Cerebellar cortex (tissue), 1 donor: ENCODE measurements at regions not wholly inside any gene's neighbourhood (a gene's known extent, or its start where the extent isn't known, plus 50 kb on each side); places are given as distances from the start of the nearest gene placed in this dataset.
"Not testable (repeated sequence)": the region's sequence is repeated elsewhere in the genome, so short reads cannot be mapped to it uniquely, and the experiment has no call there.

Experiments
- DNase-seq: peaks from one replicate; pipeline ENCODE4 v3.0.0-alpha.2; 2015; ENCODE audit warnings: low spot score

DNA sequence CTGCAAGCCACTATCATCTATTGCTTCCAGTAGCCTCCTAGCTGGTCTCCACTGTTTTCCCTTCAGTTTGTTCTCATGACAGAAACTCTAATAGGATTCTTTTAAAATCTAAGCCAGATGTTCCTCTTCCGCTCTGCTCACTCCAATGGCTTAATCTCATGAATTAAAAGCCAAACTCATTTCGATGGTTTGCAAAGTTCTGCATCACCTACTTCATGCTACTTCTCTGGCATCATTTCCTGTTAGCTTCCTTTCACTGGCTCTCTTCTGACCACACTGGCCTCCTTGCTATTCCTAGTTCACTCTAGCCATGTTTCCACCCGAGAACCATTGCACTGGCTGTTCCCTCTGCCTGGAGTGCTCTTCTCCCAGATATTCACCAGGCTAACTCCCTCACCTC is 102.0 kb upstream of the LSM6 start:
- DNase-seq, result no peak

DNA sequence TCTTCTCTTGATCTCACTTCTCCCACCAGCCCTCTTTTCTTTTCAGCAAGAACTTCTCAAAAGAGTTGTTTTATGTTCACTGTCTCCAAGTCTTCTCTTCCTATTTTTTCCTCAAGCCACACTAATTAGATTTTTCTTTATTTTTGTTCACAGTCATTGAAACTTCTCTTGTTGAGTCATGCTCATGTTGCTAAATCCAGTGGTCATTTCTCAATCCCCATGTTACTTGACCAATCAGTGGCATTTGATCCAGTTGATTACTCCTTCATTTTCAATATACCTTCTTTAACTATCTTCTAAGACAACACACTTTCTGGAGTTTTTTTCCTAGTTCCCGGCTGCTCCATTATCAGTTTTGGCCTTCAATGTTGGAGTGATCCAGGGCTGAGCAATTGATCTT is 103.1 kb upstream of the LSM6 start:
- no peak for DNase-seq

- DNase-seq, result no peak
Measured at GRCh38 chr4:146071390-146071789, 104.1 kb upstream of the LSM6 start.

GRCh38 chr4:146063143-146063542 is 112.4 kb upstream of the LSM6 start:
- DNase-seq, result no peak

DNA sequence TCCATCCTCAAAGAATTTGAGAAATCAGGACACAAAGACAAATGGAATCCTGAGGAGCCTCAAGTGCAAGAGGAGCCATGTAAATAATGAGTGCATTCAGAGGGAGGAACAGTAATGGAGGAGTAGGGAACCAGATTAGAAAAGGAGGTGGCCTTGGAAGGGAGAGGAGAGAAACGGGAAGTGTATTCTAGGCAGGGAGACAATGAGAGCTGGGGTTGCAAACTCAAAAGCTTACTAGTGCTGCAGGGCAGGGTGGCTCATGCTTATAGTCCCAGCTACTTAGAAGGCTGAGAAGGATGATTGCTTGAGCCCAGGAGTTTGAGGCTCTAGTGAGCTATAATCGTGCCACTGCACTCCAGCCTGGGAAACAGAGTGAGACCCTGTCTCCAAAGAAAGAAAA is 113.2 kb upstream of the LSM6 start:
- DNase-seq, result no peak

DNA sequence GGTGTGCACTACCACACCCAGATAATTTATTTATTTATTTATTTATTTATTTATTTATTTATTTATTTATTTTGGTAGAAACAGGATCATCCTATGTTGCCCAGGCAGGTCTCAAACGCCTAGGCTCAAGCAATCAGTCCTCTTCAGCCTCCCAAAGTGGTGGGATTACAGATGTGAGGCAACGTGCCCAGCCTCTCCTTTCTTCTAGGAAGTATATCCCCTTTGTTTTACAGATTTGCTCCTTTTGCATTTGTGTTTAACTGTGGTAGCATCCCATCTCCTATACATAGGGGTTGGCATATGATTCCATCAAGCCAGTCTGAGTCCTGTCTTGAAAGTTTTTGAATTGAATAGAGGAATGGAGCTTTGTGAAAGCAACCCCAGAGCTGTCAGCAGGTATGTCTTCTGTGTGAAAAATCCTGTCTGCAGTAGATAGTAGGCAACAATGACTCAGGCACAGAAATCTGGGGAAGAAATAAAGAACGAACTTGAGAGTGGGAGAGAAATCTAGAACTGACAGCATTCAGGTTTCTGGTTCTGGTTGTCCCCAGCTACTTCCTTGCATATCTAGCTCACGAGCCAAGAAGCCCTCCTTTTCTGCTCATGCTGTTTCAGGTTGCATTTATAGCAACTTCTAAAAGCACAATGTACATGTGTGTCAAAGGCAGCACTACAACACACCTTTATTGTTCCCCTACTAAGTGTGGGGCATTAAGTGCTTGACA is 113.7 kb upstream of the LSM6 start:
- no peak for DNase-seq

- no peak for DNase-seq
Measured at GRCh38 chr4:146059865-146060264, 115.7 kb upstream of the LSM6 start.

- no peak for DNase-seq
Measured at GRCh38 chr4:146059151-146059550, 116.4 kb upstream of the LSM6 start.

- DNase-seq, result no peak
Measured at GRCh38 chr4:146058531-146058930, 117.0 kb upstream of the LSM6 start.

DNA sequence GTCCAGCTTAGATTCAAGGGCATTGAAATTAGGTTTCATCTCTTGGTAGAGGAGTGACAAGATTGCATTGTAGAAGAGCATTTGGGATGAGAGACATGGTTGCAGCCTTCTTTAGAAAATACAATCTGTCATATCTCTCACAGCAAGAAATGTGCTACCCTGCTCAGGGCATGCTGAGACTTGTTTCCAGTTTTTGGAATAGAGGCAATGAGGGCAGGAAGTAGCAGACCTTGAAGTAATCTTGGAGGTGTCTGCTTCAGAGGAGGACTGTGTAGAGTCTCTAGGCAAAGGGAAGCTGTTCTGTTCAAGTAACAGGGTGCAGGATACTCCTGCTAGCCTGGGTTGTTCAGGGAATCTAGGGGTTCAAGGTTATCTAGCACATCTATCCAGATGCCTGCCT is 116.1 kb upstream of the ZNF827 start:
- no peak for DNase-seq

GRCh38 chr4:146053891-146054290 is 115.3 kb upstream of the ZNF827 start:
- DNase-seq, result no peak

GRCh38 chr4:146051728-146052391 is 113.2 kb upstream of the ZNF827 start:
- no peak for DNase-seq

GRCh38 chr4:146051223-146051622 is 112.6 kb upstream of the ZNF827 start:
- no peak for DNase-seq

- no peak for DNase-seq
Measured at GRCh38 chr4:146049802-146050201, 111.2 kb upstream of the ZNF827 start.

DNA sequence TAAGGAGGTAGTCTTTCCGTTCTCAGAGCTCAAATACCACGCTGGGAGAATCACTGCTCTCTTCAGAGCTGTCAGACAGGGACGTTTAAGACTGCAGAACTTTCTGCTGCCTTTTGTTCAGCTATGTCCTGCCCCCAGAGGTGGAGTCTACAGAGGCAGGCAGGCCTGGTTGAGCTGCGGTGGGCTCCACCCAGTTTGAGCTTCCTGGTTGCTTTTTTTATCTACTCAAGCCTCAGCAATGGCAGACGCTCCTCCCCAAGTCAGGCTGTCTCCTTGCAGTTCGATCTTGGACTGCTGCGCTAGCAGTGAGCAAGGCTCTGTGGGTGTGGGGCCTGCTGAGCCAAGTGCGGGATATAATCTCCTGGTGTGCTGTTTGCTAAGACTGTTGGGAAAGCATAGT is 109.1 kb upstream of the ZNF827 start:
- DNase-seq, result not testable (repeated sequence)

GRCh38 chr4:146041139-146042004 is 102.7 kb upstream of the ZNF827 start:
- DNase-seq, result no peak

GRCh38 chr4:146040623-146041022 is 102.0 kb upstream of the ZNF827 start:
- no peak for DNase-seq

DNA sequence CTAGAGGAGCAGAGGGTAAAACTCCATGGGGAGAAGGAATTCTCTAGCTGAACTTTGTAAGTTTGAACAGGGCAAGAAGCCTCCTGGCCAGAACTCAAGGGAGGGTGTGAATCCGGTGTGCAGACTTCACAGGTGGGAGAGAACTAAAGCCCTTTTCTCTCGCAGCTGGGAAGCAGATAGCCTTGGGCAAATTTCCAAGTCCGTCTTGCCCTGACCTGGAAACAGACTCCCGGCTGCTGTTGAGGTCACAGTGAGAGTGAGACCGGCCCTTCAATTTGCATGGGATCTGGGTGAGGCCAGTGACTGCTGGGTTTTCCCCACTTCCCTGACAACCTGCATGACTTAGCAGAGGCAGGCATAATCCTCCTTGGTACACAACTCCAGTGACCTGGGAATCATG is 94.5 kb upstream of the ZNF827 start:
- no peak for DNase-seq

DNA sequence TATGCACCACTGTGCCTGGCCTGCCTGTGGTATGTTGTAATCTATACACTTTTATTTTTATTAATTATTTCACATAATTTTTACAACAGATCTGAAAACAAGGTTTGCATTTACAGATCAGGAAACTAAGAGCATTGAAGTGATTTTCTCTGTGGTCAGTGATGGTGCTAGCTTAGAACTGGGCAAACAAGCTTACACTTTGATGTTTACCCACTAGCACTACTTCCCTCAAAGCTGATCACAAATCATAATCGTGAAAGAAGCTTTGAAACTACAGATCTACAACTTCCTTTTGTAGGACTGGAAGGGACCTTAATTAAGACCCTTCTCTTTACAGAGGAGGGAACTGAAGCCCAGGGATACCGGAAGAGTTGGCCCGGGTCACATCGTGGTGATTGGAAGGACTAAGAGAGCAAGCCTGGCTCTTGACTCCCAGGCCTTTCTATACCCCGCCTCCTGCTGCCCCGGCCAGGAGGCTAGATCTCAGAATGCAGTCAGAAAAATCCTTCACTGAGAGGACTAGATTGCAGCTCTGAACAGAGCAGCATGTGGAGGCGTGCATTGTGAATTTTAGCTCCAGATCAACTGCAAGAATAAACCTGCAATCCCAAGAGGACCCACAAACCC is 93.7 kb upstream of the ZNF827 start:
- no peak for DNase-seq

DNA sequence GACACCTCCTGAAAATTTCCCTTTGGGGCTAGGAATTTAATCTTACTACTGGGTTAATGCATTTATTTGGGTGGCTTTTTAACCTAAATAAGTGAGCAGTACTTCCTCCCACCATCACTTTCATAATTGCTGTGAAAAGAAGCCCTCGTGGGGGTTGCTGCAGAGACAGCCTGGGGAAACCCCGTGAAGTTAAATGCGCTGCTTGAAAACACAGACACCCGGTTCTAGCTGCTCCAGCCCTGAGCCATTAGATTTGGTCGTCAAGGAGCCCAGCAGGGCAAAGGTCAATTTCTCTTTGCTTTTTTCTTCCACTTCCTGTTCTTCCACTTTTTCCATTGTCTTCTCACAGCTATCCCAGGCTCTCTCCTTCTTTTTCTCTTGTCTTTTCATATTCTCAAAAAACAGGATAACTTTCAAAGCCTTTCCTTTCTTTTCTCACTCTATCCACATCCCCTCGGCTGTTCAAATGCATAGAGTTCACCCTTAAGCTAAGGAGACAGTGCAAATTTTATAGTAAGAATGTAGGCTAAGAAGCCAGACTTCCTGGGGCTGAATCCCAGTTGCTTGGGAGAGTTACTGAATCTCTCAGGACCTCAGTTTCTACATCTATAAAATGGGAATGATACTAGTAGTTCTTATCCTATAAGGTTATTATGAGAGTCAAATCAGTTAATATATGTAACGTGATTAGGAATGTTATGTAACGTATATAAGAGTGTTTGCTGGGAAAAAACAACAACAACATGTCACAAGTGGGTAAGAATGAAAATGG is 91.5 kb upstream of the ZNF827 start:
- no peak for DNase-seq

DNA sequence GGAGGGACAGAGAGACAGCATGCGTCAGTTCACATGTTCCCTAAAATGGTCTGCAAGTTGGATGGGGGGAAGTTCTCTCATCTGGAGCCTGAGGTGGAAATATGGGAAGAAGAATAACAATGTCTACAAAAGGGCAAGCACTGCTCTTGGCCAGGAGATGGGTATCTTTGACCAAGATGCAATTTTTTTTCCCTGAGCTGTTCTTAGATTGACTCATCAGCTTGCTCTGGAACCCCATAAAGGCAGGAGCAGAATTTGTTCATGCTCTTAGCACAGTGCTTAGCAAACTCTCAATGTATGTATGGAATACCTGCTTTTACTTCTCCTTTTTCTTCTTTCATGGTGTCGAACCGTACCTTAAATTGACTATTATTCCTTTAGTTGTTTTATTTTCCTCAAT is 90.5 kb upstream of the ZNF827 start:
- DNase-seq, result no peak

DNA sequence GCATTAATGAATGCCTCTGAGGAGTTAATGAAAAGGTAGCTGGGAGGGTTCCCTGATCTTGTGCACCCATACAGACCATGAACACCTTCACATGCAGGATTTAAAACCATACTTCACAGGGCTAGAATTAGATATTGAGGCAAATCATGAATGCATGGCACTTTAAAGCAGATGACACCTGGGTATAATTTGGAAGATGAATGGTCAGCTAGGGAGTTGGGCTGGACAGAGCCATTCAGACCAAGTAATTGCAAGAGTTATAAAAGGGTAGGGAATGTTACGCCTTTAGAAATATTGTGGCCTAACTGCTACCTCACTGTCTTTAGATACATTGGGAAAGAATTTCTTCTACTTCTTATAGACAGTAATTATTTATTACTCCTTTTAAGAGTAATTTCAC is 89.1 kb upstream of the ZNF827 start:
- no peak for DNase-seq
